NCI-H774 (cell line): ENCODE measurements at regions not wholly inside any gene's neighbourhood (a gene's known extent, or its start where the extent isn't known, plus 50 kb on each side); places are given as distances from the start of the nearest gene placed in this dataset.

ENCODE experiments used
- DNase-seq: peaks from one replicate; lab custom pipeline; 2025; lab: John Stamatoyannopoulos, UW

DNA sequence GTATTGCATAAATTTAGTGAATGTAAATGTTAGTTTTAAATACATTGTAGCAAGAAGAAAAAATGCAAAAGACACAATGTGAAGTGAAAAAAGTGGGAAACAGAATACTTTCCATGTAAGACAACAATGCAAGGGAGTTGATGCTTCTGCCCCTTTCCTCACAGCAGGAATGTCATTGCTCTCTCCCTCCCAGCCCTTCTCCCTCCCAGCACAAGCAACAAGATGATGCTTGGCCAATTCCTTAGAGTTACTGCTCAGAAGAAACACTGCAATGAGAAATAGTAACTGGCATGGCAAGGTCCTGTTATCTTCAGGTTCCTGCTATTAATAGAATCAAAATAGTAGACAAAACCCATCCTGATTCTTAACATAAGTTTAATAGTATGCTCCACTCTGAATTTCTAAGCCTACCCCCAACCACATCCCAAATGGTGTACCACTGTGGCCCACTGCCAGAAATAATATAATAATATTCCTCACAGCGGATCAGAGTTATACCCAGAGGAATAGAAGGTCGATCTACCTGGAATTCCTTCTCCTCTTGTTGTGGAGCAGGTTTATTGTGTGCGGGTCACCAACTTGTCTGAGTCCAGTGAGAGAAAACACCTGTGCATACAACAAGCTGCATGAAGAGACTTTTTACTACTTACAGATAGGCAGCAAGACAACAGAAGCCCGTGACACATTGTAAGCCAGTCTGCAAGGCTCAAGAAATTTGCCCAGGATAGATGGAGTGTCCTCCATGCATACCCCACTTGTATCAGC lies 69.8 kb upstream of the SLC7A11 start:
- DNase-seq = no peak

DNA sequence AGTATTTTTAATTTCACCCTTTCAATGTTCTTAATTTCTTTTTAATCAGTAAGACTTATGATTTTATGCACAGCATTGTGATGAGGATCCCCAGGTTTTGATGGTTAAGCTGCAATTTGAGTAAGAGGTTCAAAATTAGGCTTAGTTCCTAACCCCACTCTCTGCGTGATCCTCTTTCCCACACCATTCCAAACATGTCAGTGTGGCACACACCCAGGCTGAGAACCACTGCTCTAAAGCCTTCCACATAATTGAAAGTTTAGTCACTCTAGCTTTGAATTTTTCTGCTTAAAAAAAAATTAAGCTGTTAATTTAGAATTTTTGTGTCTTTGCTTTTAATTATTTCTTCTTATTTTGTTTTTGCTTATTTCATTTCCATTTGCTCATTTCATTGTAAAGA lies 68.8 kb upstream of the SLC7A11 start:
- DNase-seq = no peak

- DNase-seq = no peak
These were observed 68.3 kb upstream of the SLC7A11 start for GRCh38 chr4:138310498-138310897.

DNA sequence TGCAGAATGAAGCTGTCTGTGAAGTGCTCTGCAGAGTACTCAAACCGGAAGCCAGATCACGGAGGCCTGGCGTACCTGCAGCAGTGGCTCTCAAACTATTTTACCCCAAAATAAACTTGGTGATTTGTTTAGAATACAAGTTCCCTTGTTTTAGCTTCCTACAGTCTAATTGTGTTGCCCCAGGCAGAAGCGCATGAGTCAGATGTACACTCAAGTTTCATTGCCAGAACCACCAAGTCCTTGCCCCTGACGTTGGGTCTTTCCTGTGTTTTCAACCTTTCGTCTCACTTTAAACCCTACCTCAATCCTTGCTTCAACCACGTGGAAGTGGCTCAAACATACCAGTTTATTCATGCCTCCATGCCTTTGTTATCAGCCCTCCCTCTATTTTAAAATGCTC lies 66.2 kb upstream of the SLC7A11 start:
- no peak for DNase-seq

DNA sequence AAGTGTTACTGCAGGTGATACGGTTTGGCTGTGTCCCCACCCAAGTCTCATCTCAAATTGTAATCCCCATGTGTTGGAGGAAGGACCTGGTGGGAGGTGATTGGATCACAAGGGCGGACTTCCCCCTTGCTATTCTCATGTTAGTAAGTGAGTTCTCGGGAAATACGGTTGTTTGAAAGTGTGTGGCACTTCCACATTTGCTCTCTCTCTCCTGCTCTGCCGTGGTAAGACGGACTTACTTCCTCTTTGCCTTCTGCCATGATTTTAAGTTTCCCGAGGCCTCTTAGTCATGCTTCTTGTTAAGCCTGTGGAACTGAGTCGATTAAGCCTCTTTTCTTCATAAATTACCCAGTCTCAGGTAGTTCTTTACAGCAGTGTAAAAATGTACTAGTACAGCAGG lies 65.2 kb upstream of the SLC7A11 start:
- DNase-seq = no peak

GRCh38 chr4:138305050-138305449 lies 62.9 kb upstream of the SLC7A11 start:
- DNase-seq = no peak

GRCh38 chr4:138301536-138301935 lies 59.4 kb upstream of the SLC7A11 start:
- DNase-seq = no peak

GRCh38 chr4:138300616-138301015 lies 58.5 kb upstream of the SLC7A11 start:
- DNase-seq = no peak

GRCh38 chr4:138299881-138300280 lies 57.7 kb upstream of the SLC7A11 start:
- DNase-seq = no peak

GRCh38 chr4:138298866-138299265 lies 56.7 kb upstream of the SLC7A11 start:
- no peak for DNase-seq

- DNase-seq = no peak
These were observed 56.3 kb upstream of the SLC7A11 start for GRCh38 chr4:138298431-138298830.

- no peak for DNase-seq
These were observed 55.7 kb upstream of the SLC7A11 start for GRCh38 chr4:138297743-138298405.

- DNase-seq = no peak
These were observed 50.2 kb upstream of the SLC7A11 start for GRCh38 chr4:138292321-138292720.
